Osteoblast (primary cell): ENCODE measurements at regions not wholly inside any gene's neighbourhood (a gene's known extent, or its start where the extent isn't known, plus 50 kb on each side); places are given as distances from the start of the nearest gene placed in this dataset.

Experiments used
- DNase-seq: peaks from one replicate; pipeline ENCODE4 v3.0.0; 2011; ENCODE audit warnings: low spot score, mixed read lengths; ENCODE audit not compliant: insufficient read length; ENCODE audit errors: missing footprints
- H2AFZ ChIP-seq: 2 replicates; pipeline ENCODE4 v1.6.0; 2011; ENCODE audit warnings: mild to moderate bottlenecking, low read length
- H3K27ac ChIP-seq: 2 replicates; pipeline ENCODE4 v1.5.1; 2011; ENCODE audit warnings: mild to moderate bottlenecking, low read depth, low read length, moderate library complexity
- H3K27me3 ChIP-seq: 2 replicates; pipeline ENCODE4 v1.6.0; 2012; ENCODE audit warnings: mild to moderate bottlenecking, control low read depth, inconsistent platforms, low read length, moderate library complexity; ENCODE audit not compliant: insufficient read depth
- H3K36me3 ChIP-seq: 2 replicates; pipeline ENCODE4 v1.5.1; 2011; ENCODE audit warnings: mild to moderate bottlenecking, low read length, control low read depth, moderate library complexity; ENCODE audit not compliant: insufficient read depth
- H3K4me1 ChIP-seq: 2 replicates; pipeline ENCODE4 v1.5.1; 2011; ENCODE audit warnings: mild to moderate bottlenecking, low read length, control low read depth, moderate library complexity; ENCODE audit not compliant: insufficient read depth
- H3K4me2 ChIP-seq: 2 replicates; pipeline ENCODE4 v1.6.0; 2011; ENCODE audit warnings: mild to moderate bottlenecking, low read length; ENCODE audit not compliant: insufficient read depth
- H3K4me3 ChIP-seq: fragments of 200-600 bp; sonication (generic); 3 replicates; pipeline ENCODE4 v1.5.1; 2012; ENCODE audit warnings: mild to moderate bottlenecking, low read length, inconsistent platforms; ENCODE audit not compliant: insufficient read depth
- H3K79me2 ChIP-seq: 2 replicates; pipeline ENCODE4 v1.6.0; 2012; ENCODE audit warnings: mild to moderate bottlenecking, low read length, control low read depth, inconsistent platforms; ENCODE audit not compliant: insufficient read depth
- H3K9me3 ChIP-seq: 2 replicates; pipeline ENCODE4 v1.5.1; 2011; ENCODE audit warnings: low read depth, low read length, control low read depth
- H4K20me1 ChIP-seq: 2 replicates; pipeline ENCODE4 v1.6.0; 2012; ENCODE audit warnings: mild to moderate bottlenecking, low read length, control low read depth; ENCODE audit not compliant: insufficient read depth
- TF ChIP-seq, protein P1 (sequence below): IDR thresholded peaks from 2 replicates; pipeline ENCODE4 v1.5.1; 2011; ENCODE audit warnings: mild to moderate bottlenecking, low read depth, low read length, moderate library complexity; ENCODE audit errors: extremely low read depth

DNA sequence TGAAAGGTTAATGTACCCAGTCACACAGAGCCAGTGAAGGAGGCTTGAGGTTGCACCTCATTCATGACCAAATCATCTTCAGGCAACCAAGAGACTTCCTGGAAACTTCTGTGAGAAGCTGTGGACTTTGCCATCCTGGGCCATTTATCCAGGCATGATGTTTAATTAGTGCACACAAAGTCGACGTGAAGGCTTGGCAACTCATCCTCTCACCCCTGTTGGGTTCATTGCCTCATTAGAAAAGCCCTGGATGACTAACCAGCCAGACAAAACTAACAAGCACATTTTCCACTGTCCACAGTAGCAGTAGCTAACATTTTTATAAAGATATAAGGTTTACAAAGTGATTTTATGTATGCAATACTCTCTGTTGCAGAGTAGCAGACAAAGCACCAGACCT lies 65.7 kb upstream of the ZNF462 start:
- TF ChIP-seq, protein P1, sequence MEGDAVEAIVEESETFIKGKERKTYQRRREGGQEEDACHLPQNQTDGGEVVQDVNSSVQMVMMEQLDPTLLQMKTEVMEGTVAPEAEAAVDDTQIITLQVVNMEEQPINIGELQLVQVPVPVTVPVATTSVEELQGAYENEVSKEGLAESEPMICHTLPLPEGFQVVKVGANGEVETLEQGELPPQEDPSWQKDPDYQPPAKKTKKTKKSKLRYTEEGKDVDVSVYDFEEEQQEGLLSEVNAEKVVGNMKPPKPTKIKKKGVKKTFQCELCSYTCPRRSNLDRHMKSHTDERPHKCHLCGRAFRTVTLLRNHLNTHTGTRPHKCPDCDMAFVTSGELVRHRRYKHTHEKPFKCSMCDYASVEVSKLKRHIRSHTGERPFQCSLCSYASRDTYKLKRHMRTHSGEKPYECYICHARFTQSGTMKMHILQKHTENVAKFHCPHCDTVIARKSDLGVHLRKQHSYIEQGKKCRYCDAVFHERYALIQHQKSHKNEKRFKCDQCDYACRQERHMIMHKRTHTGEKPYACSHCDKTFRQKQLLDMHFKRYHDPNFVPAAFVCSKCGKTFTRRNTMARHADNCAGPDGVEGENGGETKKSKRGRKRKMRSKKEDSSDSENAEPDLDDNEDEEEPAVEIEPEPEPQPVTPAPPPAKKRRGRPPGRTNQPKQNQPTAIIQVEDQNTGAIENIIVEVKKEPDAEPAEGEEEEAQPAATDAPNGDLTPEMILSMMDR: no peak
- Histone ChIP-seq H3K79me2 (no peaks in the 10 kb centered on the region), H3K4me2 (no peak overlapping the region), H3K9me3 (no peaks in the 10 kb centered on the region), H3K4me3 (no peak overlapping the region), H3K36me3 (no peaks in the 10 kb centered on the region), H4K20me1 (no peaks in the 10 kb centered on the region), H3K27ac (no peak overlapping the region), H3K4me1 (peaks cover 16% of the 10 kb centered on the region), H2AFZ (no peak overlapping the region), H3K27me3 (no peaks in the 10 kb centered on the region)
- no peak for DNase-seq

DNA sequence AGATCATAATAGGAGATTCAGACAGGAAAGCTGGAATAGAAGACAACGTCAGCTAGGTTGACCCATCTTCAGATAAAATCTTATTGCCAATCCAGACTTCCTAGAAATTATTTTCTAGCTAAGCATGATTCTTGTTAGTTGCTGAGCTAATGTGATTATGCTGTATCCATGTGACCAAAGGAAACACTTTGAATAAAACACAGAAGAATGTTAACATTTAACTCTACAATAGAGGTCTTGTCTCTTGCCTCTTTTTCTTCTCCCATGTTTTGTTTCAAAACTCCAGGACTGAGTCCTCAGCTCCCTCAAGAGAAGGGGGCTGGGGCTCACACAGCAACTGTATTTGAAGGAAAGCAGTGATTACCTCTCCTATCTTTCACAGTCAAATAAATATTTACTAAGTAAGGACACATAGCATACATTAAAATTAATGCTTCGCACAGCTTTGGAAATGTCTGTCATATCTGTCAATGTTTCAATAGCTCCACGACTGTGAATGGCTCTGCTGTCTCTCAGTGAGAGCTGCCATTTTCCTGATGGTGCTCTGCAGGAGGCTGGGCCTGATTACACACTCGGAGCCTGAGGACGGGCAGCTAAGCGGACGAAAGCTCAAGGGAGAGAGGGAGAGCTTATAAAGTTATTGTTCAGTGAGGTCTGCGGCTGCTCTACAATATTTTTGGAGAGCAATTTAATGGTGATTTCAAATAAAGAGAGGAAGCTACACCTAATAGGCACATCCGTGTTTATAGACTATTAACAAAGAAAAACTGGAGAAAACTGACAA lies 64.8 kb upstream of the ZNF462 start:
- TF ChIP-seq, protein P1: no peak
- Histone ChIP-seq H3K4me3 (no peak overlapping the region), H3K27ac (no peak overlapping the region), H3K9me3 (no peaks in the 10 kb centered on the region), H4K20me1 (no peaks in the 10 kb centered on the region), H3K27me3 (no peaks in the 10 kb centered on the region), H3K4me2 (no peak overlapping the region), H3K4me1 (peaks cover 16% of the 10 kb centered on the region), H3K79me2 (no peaks in the 10 kb centered on the region), H3K36me3 (no peaks in the 10 kb centered on the region), H2AFZ (no peak overlapping the region)
- no peak for DNase-seq

DNA sequence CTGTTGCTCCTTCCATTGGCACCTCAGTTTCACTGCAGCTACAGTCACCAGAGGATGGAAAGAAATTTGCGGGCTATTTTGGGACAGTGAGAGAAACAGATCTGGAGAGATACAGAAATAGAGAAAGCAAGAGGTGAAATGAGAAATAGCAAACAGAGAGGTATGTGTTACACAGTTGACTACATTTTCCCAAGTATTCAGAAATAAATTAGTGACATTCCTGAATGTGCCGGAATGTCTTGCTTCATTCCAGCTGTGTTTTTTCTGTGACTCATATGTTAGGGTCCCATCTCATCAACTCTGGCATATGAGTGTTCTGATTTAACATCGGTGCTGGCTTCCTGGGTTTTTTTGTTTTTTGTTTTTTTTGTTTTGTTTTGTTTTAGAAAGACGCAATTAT lies 63.8 kb upstream of the ZNF462 start:
- H3K27me3 ChIP-seq: no peaks in the 10 kb centered on the region
- H4K20me1 ChIP-seq: no peaks in the 10 kb centered on the region
- peaks cover 16% of the 10 kb centered on the region for H3K4me1 ChIP-seq
- H3K9me3 ChIP-seq: no peaks in the 10 kb centered on the region
- H3K4me3 ChIP-seq: no peak overlapping the region
- peak; percentile 74 for DNase-seq
- no peaks in the 10 kb centered on the region for H3K36me3 ChIP-seq
- TF ChIP-seq, protein P1: no peak
- no peaks in the 10 kb centered on the region for H3K79me2 ChIP-seq
- peak overlapping the region; percentile 5 for H3K27ac ChIP-seq
- peak overlapping the region; percentile 2 for H2AFZ ChIP-seq
- H3K4me2 ChIP-seq: peak overlapping the region; percentile 39

DNA sequence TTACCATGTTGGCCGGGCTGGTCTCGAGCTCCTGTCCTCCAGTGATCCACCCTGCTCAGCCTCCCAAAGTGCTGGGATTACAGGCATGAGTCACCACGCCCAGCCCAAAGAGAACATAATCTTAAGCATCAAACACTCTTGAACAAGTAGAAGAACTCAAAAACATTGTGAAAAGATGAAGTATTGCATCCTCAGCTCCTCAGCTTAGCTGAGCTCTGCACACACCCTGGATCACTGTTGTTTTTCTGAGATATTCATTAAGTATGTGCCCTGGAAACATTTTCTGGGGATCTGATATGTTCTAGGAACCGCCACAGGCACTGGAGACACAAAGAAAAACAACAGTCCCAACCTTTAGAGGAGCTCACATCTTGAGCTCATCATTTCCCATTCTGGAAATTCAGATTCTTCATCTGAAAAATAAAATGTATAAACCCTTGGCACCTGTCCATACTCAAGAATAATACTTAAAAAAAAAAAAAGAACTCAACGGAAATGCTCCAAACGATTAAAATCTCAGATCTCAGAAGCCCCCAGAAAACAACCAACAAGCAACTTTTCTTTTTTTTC lies 62.2 kb upstream of the ZNF462 start:
- no peaks in the 10 kb centered on the region for H3K9me3 ChIP-seq
- no peak overlapping the region for H3K27ac ChIP-seq
- no peaks in the 10 kb centered on the region for H3K27me3 ChIP-seq
- no peaks in the 10 kb centered on the region for H3K36me3 ChIP-seq
- no peak overlapping the region for H3K4me3 ChIP-seq
- no peaks in the 10 kb centered on the region for H4K20me1 ChIP-seq
- H3K4me2 ChIP-seq: no peak overlapping the region
- no peaks in the 10 kb centered on the region for H3K79me2 ChIP-seq
- H2AFZ ChIP-seq: no peak overlapping the region
- TF ChIP-seq, protein P1: no peak
- peaks cover 16% of the 10 kb centered on the region for H3K4me1 ChIP-seq
- no peak for DNase-seq
